IMR-90 (cell line): ENCODE measurements at regions not wholly inside any gene's neighbourhood (a gene's known extent, or its start where the extent isn't known, plus 50 kb on each side); places are given as distances from the start of the nearest gene placed in this dataset.

ENCODE experiments used
- BHLHE40 ChIP-seq: fragments of 150-350 bp; IDR thresholded peaks from 2 replicates; pipeline ENCODE4 v1.6.1; 2016; ENCODE audit warnings: mild to moderate bottlenecking, low read depth, low read length
- CEBPB ChIP-seq: IDR thresholded peaks from 2 replicates; pipeline ENCODE4 v1.6.1; 2012; ENCODE audit warnings: low read depth, low read length, improper control_type of control experiment
- CHD1 ChIP-seq: IDR thresholded peaks from 2 replicates; pipeline ENCODE4 v1.6.1; 2012; ENCODE audit warnings: low read depth, low read length, improper control_type of control experiment
- CTCF ChIP-seq: conservative IDR thresholded peaks from 2 replicates; pipeline ENCODE4 v1.5.1; 2012; ENCODE audit warnings: mild to moderate bottlenecking, low read depth, low read length, improper control_type of control experiment
- FOS ChIP-seq: fragments of 150-350 bp; IDR thresholded peaks from 2 replicates; pipeline ENCODE4 v1.6.1; 2016; ENCODE audit warnings: low read depth, low read length
- MAZ ChIP-seq: IDR thresholded peaks from 2 replicates; pipeline ENCODE4 v1.6.1; 2012; ENCODE audit warnings: low read depth, mild to moderate bottlenecking, low read length, improper control_type of control experiment, moderate library complexity, borderline replicate concordance
- MXI1 ChIP-seq: IDR thresholded peaks from 2 replicates; pipeline ENCODE4 v1.6.1; 2012; ENCODE audit warnings: low read depth, mild to moderate bottlenecking, low read length, moderate library complexity, borderline replicate concordance
- NFE2L2 ChIP-seq: fragments of 150-350 bp; IDR thresholded peaks from 2 replicates; pipeline ENCODE4 v1.6.1; 2016; ENCODE audit warnings: low read depth, mild to moderate bottlenecking, low read length
- POLR2A ChIP-seq: IDR thresholded peaks from 2 replicates; pipeline ENCODE4 v1.6.1; 2012; ENCODE audit warnings: mild to moderate bottlenecking, low read depth, low read length

GRCh38 chr18:78666666-78667335 lies 312.8 kb upstream of the SALL3 start:
- TF ChIP-seq MXI1 (no peak), CTCF (no peak), CHD1 (no peak), POLR2A (no peak), BHLHE40 (no peak), NFE2L2 (no peak), CEBPB (no peak), FOS (no peak), MAZ (no peak)
